ENCODE measurements at regions not wholly inside any gene's neighbourhood (a gene's known extent, or its start where the extent isn't known, plus 50 kb on each side); places are given as distances from the start of the nearest gene placed in this dataset.
A peak's percentile ranks its signal among the peaks of the same experiment; 100 is the strongest.

- TF ChIP-seq CTCF (IDR thresholded peaks at IDR 0.05; ENCODE audit: insufficient read depth, low read depth, low read length), result peak; percentile 45
- no peak overlapping the region for H3K4me3 ChIP-seq (ENCODE audit: low read depth, low read length)
- peak; percentile 2 for DNase-seq (ENCODE audit: low read depth)
Measured at GRCh38 chr11:104254347-104254746, 90.4 kb upstream of the PDGFD start.

- DNase-seq (ENCODE audit: low read depth), result no peak
- H3K4me3 ChIP-seq (ENCODE audit: low read depth, low read length), result no peak overlapping the region
- TF ChIP-seq CTCF (IDR thresholded peaks at IDR 0.05; ENCODE audit: insufficient read depth, low read depth, low read length), result no peak
Measured at GRCh38 chr11:104246590-104246989, 82.6 kb upstream of the PDGFD start.

- H3K4me3 ChIP-seq (ENCODE audit: low read depth, low read length), result no peak overlapping the region
- TF ChIP-seq CTCF (IDR thresholded peaks at IDR 0.05; ENCODE audit: insufficient read depth, low read depth, low read length), result no peak
- no peak for DNase-seq (ENCODE audit: low read depth)
Measured at GRCh38 chr11:104238916-104239315, 75.0 kb upstream of the PDGFD start.

GRCh38 chr11:104225047-104225446 is 61.1 kb upstream of the PDGFD start:
- no peak overlapping the region for H3K4me3 ChIP-seq (ENCODE audit: low read depth, low read length)
- no peak for DNase-seq (ENCODE audit: low read depth)
- TF ChIP-seq CTCF (IDR thresholded peaks at IDR 0.05; ENCODE audit: insufficient read depth, low read depth, low read length), result no peak

GRCh38 chr11:104222464-104222863 is 58.5 kb upstream of the PDGFD start:
- no peak for TF ChIP-seq CTCF (IDR thresholded peaks at IDR 0.05; ENCODE audit: insufficient read depth, low read depth, low read length)
- H3K4me3 ChIP-seq (ENCODE audit: low read depth, low read length), result no peak overlapping the region
- no peak for DNase-seq (ENCODE audit: low read depth)

- no peak for DNase-seq (ENCODE audit: low read depth)
- H3K4me3 ChIP-seq (ENCODE audit: low read depth, low read length), result no peak overlapping the region
- no peak for TF ChIP-seq CTCF (IDR thresholded peaks at IDR 0.05; ENCODE audit: insufficient read depth, low read depth, low read length)
Measured at GRCh38 chr11:104221455-104221854, 57.5 kb upstream of the PDGFD start.

- TF ChIP-seq CTCF (IDR thresholded peaks at IDR 0.05; ENCODE audit: insufficient read depth, low read depth, low read length), result no peak
- no peak overlapping the region for H3K4me3 ChIP-seq (ENCODE audit: low read depth, low read length)
- DNase-seq (ENCODE audit: low read depth), result no peak
Measured at GRCh38 chr11:104219096-104219495, 55.1 kb upstream of the PDGFD start.

All from fibroblast of villous mesenchyme (primary cell).